ENCODE measurements at regions not wholly inside any gene's neighbourhood (a gene's known extent, or its start where the extent isn't known, plus 50 kb on each side); places are given as distances from the start of the nearest gene placed in this dataset.

GRCh38 chr2:223460774-223461211 is 141.4 kb downstream of the SCG2 start:
- Histone ChIP-seq H3K27ac (ENCODE audit: low read depth in 1 of 2, low read length in 2 of 2) (peak overlapping the region; percentile 47 to 84), H3K79me2 (ENCODE audit: insufficient read depth, low read length) (no peaks in the 10 kb centered on the region), H3K27me3 (ENCODE audit: control insufficient read depth in 2 of 2, insufficient read depth in 2 of 2, low read length in 2 of 2) (no peaks in the 10 kb centered on the region), H3K9ac (ENCODE audit: insufficient read depth, low read length, poor library complexity, severe bottlenecking) (no peak overlapping the region), H2AFZ (ENCODE audit: insufficient read depth, low read depth, low read length, poor library complexity, severe bottlenecking) (no peak overlapping the region), H3K9me3 (replicated peaks in 1 of 2; ENCODE audit: control insufficient read depth in 1 of 2, insufficient read depth in 1 of 2, low read length in 2 of 2) (peaks cover 0 to 7% of the 10 kb centered on the region in 2 donors), H3K4me2 (replicated peaks; ENCODE audit: extremely low read depth, low read length, poor library complexity, severe bottlenecking) (peak overlapping the region; percentile 6), H3K4me3 (replicated peaks in 1 of 3; ENCODE audit: low read depth in 2 of 3, low read length in 3 of 3) (peak overlapping the region in 1 of 3 experiments; percentile 19), H3K4me1 (ENCODE audit: control insufficient read depth in 1 of 2, insufficient read depth in 2 of 2, low read length in 2 of 2) (peaks cover 52 to 62% of the 10 kb centered on the region in 2 donors), H4K20me1 (ENCODE audit: insufficient read depth, low read length) (no peaks in the 10 kb centered on the region), H3K36me3 (replicated peaks in 1 of 2; ENCODE audit: control insufficient read depth in 1 of 2, insufficient read depth in 2 of 2, low read length in 2 of 2) (no peaks in the 10 kb centered on the region)
- no peak for TF ChIP-seq CTCF (IDR thresholded peaks at IDR 0.05)
- H3K27me3 Mint-ChIP-seq (ENCODE audit: low read depth in 3 of 3): peaks cover 0 to 3% (median 3%) of the 10 kb centered on the region in 3 donors
- H3K36me3 Mint-ChIP-seq: peaks cover 18 to 24% of the 10 kb centered on the region in 2 donors
- intact Hi-C loops (cut with micrococcal nuclease): loop anchor here (10.0 kb wide), 2 partner anchors 486 to 494 kb away; partner anchors contain the start of gene MRPL44 (in 1 of the 2)
- H3K27ac Mint-ChIP-seq: peak overlapping the region; percentile 19 to 95 (median 92)
- peaks cover 53% of the 10 kb centered on the region for H3K4me1 Mint-ChIP-seq
- DNase-seq: peak; percentile 53 to 79 (median 76)
- peak overlapping the region in 1 of 2 donors; percentile 39 for H3K4me3 Mint-ChIP-seq
- peaks cover 12 to 29% (median 16%) of the 10 kb centered on the region in 7 donors for H3K9me3 Mint-ChIP-seq

GRCh38 chr2:223464071-223464470 is 138.1 kb downstream of the SCG2 start:
- Mint-ChIP-seq H3K4me3 (no peak overlapping the region), H3K36me3 (peaks cover 20 to 25% of the 10 kb centered on the region in 2 donors), H3K4me1 (peaks cover 78% of the 10 kb centered on the region), H3K9me3 (peaks cover 13 to 32% (median 16%) of the 10 kb centered on the region in 7 donors), H3K27me3 (ENCODE audit: low read depth in 3 of 3) (peaks cover 0 to 3% (median 3%) of the 10 kb centered on the region in 3 donors), H3K27ac (peak overlapping the region in 6 of 7 donors; percentile 59 to 83 (median 74))
- intact Hi-C loops (cut with micrococcal nuclease): loop anchor here (10.0 kb wide), 2 partner anchors 489 to 491 kb away; partner anchors contain the start of gene MRPL44 (in 1 of the 2)
- H3K27me3 ChIP-seq (ENCODE audit: control insufficient read depth in 2 of 2, insufficient read depth in 2 of 2, low read length in 2 of 2): no peaks in the 10 kb centered on the region
- H3K36me3 ChIP-seq (replicated peaks in 1 of 2; ENCODE audit: control insufficient read depth in 1 of 2, insufficient read depth in 2 of 2, low read length in 2 of 2): no peaks in the 10 kb centered on the region
- H3K4me3 ChIP-seq (replicated peaks in 1 of 3; ENCODE audit: low read depth in 2 of 3, low read length in 3 of 3): no peak overlapping the region
- H3K27ac ChIP-seq (ENCODE audit: low read depth in 1 of 2, low read length in 2 of 2): peak overlapping the region in 1 of 2 donors; percentile 92
- H3K79me2 ChIP-seq (ENCODE audit: insufficient read depth, low read length): no peaks in the 10 kb centered on the region
- no peak overlapping the region for H2AFZ ChIP-seq (ENCODE audit: insufficient read depth, low read depth, low read length, poor library complexity, severe bottlenecking)
- peak in 2 of 3 donors; percentile 28 to 32 for DNase-seq
- H3K9ac ChIP-seq (ENCODE audit: insufficient read depth, low read length, poor library complexity, severe bottlenecking): no peak overlapping the region
- no peaks in the 10 kb centered on the region for H4K20me1 ChIP-seq (ENCODE audit: insufficient read depth, low read length)
- 100% methylated on average over 1 of the region's 2 CpGs for WGBS (ENCODE audit: insufficient coverage)
- H3K9me3 ChIP-seq (replicated peaks in 1 of 2; ENCODE audit: control insufficient read depth in 1 of 2, insufficient read depth in 1 of 2, low read length in 2 of 2): peaks cover 0 to 7% of the 10 kb centered on the region in 2 donors
- peaks cover 68 to 88% of the 10 kb centered on the region in 2 donors for H3K4me1 ChIP-seq (ENCODE audit: control insufficient read depth in 1 of 2, insufficient read depth in 2 of 2, low read length in 2 of 2)
- no peak for TF ChIP-seq CTCF (IDR thresholded peaks at IDR 0.05)
- H3K4me2 ChIP-seq (replicated peaks; ENCODE audit: extremely low read depth, low read length, poor library complexity, severe bottlenecking): no peak overlapping the region
